CD14-positive monocyte (primary cell): ENCODE measurements at regions not wholly inside any gene's neighbourhood (a gene's known extent, or its start where the extent isn't known, plus 50 kb on each side); places are given as distances from the start of the nearest gene placed in this dataset.

Experiments used
- DNase-seq, 3 donors: peaks; one replicate each; pipeline ENCODE4 v3.0.0-alpha.2; 2011 to 2022
- H2AFZ ChIP-seq: 2 replicates; pipeline ENCODE4 v1.6.0; 2012; ENCODE audit warnings: mild to moderate bottlenecking, low read depth, low read length, inconsistent platforms; ENCODE audit not compliant: insufficient read depth, poor library complexity, severe bottlenecking
- H3K27ac ChIP-seq, 2 donors: 1 replicate in 1 of 2; 2 replicates in 1 of 2; pipeline ENCODE4 v1.5.1; 2012 to 2013; ENCODE audit warnings: low read length in 2 of 2, control low read depth in 1 of 2, inconsistent platforms in 1 of 2, low read depth in 1 of 2, mild to moderate bottlenecking in 1 of 2
- H3K27me3 ChIP-seq, 2 donors: one replicate each; pipeline versions ENCODE4 v1.6.0 to v1.6.1; 2011 to 2013; ENCODE audit warnings: low read length in 2 of 2; ENCODE audit not compliant: control insufficient read depth in 2 of 2, insufficient read depth in 2 of 2
- H3K36me3 ChIP-seq, 2 donors: replicated peaks in 1 of 2; 1 replicate in 1 of 2; 2 replicates in 1 of 2; pipeline versions ENCODE4 v1.5.1 to v1.6.1; 2012 to 2013; ENCODE audit warnings: low read length in 2 of 2, control low read depth in 1 of 2, inconsistent platforms in 1 of 2, mild to moderate bottlenecking in 1 of 2; ENCODE audit not compliant: insufficient read depth in 2 of 2, control insufficient read depth in 1 of 2
- H3K4me1 ChIP-seq, 2 donors: 1 replicate in 1 of 2; 2 replicates in 1 of 2; pipeline versions ENCODE4 v1.5.1 to v1.6.1; 2012 to 2013; ENCODE audit warnings: low read length in 2 of 2, control low read depth in 1 of 2, inconsistent platforms in 1 of 2, mild to moderate bottlenecking in 1 of 2, moderate library complexity in 1 of 2; ENCODE audit not compliant: insufficient read depth in 2 of 2, control insufficient read depth in 1 of 2
- H3K4me2 ChIP-seq: replicated peaks from 2 replicates; pipeline ENCODE3; 2012; ENCODE audit warnings: low read length, moderate library complexity, mild to moderate bottlenecking; ENCODE audit not compliant: poor library complexity, severe bottlenecking; ENCODE audit errors: extremely low read depth
- H3K4me3 ChIP-seq, 3 experiments: fragments of 200-600 bp in 1 of 3; sonication (generic) in 1 of 3; replicated peaks in 1 of 3; 1 replicate in 2 of 3; 2 replicates in 1 of 3; pipeline ENCODE4 v1.5.1; 2011 to 2013; ENCODE audit warnings: low read length in 3 of 3, mild to moderate bottlenecking in 3 of 3, control low read depth in 2 of 3, low read depth in 2 of 3, inconsistent platforms in 1 of 3, moderate library complexity in 1 of 3
- H3K79me2 ChIP-seq: 2 replicates; pipeline ENCODE4 v1.6.0; 2012; ENCODE audit warnings: mild to moderate bottlenecking, control low read depth, inconsistent platforms, low read length, moderate library complexity; ENCODE audit not compliant: insufficient read depth
- H3K9ac ChIP-seq: 2 replicates; pipeline ENCODE4 v1.6.0; 2017; ENCODE audit warnings: low read length, mild to moderate bottlenecking; ENCODE audit not compliant: insufficient read depth, poor library complexity, severe bottlenecking
- H3K9me3 ChIP-seq, 2 donors: replicated peaks in 1 of 2; 1 replicate in 1 of 2; 2 replicates in 1 of 2; pipeline versions ENCODE4 v1.5.1 to v1.6.1; 2012 to 2013; ENCODE audit warnings: low read length in 2 of 2, control low read depth in 1 of 2; ENCODE audit not compliant: control insufficient read depth in 1 of 2, insufficient read depth in 1 of 2
- H4K20me1 ChIP-seq: 2 replicates; pipeline ENCODE4 v1.6.0; 2012; ENCODE audit warnings: mild to moderate bottlenecking, low read length, control low read depth, moderate library complexity; ENCODE audit not compliant: insufficient read depth
- H3K27ac Mint-ChIP-seq, 7 donors: one replicate each; pipeline ENCODE4 v1.8.0; 2020; ENCODE audit warnings: mild to moderate bottlenecking in 7 of 7, mixed read lengths in 7 of 7, moderate library complexity in 6 of 7, inconsistent platforms in 2 of 7
- H3K27me3 Mint-ChIP-seq, 3 donors: one replicate each; pipeline ENCODE4 v1.8.0; 2021 to 2022; ENCODE audit warnings: low read depth in 3 of 3, mild to moderate bottlenecking in 3 of 3, mixed read lengths in 3 of 3, moderate library complexity in 3 of 3, inconsistent platforms in 1 of 3
- H3K36me3 Mint-ChIP-seq, 2 donors: one replicate each; pipeline ENCODE4 v1.8.0; 2020; ENCODE audit warnings: mixed read lengths in 2 of 2, inconsistent platforms in 1 of 2, mild to moderate bottlenecking in 1 of 2
- H3K4me1 Mint-ChIP-seq: one replicate; pipeline ENCODE4 v1.8.0; 2020; ENCODE audit warnings: mild to moderate bottlenecking, mixed read lengths
- H3K4me3 Mint-ChIP-seq, 2 donors: one replicate each; pipeline ENCODE4 v1.8.0; 2020; ENCODE audit warnings: mild to moderate bottlenecking in 2 of 2, mixed read lengths in 2 of 2, moderate library complexity in 1 of 2
- H3K9me3 Mint-ChIP-seq, 7 donors: one replicate each; pipeline ENCODE4 v1.8.0; 2020 to 2022; ENCODE audit warnings: mixed read lengths in 7 of 7, mild to moderate bottlenecking in 6 of 7, moderate library complexity in 6 of 7, inconsistent platforms in 2 of 7
- CTCF ChIP-seq: fragments of 200-600 bp; IDR thresholded peaks from one replicate; pipeline ENCODE4 v1.8.0; 2022; ENCODE audit warnings: antibody characterized with exemption, mild to moderate bottlenecking
- WGBS: methylation state at CpG from one replicate; pipeline ENCODE4 v1.1.5; 2013; ENCODE audit warnings: missing lambda C conversion rate; ENCODE audit not compliant: insufficient coverage; 5-methylcytosine and 5-hydroxymethylcytosine counted together
- intact Hi-C, 2 donors: fragments of 100-400 bp; cut with micrococcal nuclease; formaldehyde crosslinking; loops; one replicate each; pipeline versions ENCODE4 v1.15.0 to v1.15.1; 2023

GRCh38 chr2:145764631-145765030 is 1244.7 kb upstream of the ZEB2 start:
- H3K27me3 Mint-ChIP-seq, result no peaks in the 10 kb centered on the region
- Histone ChIP-seq H3K4me2 (no peak overlapping the region), H3K36me3 (no peaks in the 10 kb centered on the region), H3K27me3 (no peaks in the 10 kb centered on the region), H3K9ac (no peak overlapping the region), H3K27ac (no peak overlapping the region), H3K4me3 (no peak overlapping the region), H3K9me3 (no peaks in the 10 kb centered on the region), H4K20me1 (no peaks in the 10 kb centered on the region), H2AFZ (no peak overlapping the region), H3K4me1 (no peaks in the 10 kb centered on the region), H3K79me2 (no peaks in the 10 kb centered on the region)
- H3K36me3 Mint-ChIP-seq, result no peaks in the 10 kb centered on the region
- H3K4me3 Mint-ChIP-seq, result no peak overlapping the region
- peaks cover 0 to 2% (median 0%) of the 10 kb centered on the region in 7 donors for H3K9me3 Mint-ChIP-seq
- no peak overlapping the region for H3K27ac Mint-ChIP-seq
- TF ChIP-seq CTCF, result no peak
- DNase-seq, result no peak
- intact Hi-C loops, result no loop called here
- no peaks in the 10 kb centered on the region for H3K4me1 Mint-ChIP-seq
- WGBS, result 85% methylated on average over 2 of the region's 6 CpGs

GRCh38 chr2:145760781-145761649 is 1241.1 kb upstream of the ZEB2 start:
- Mint-ChIP-seq H3K27ac (no peak overlapping the region), H3K4me1 (peaks cover 4% of the 10 kb centered on the region), H3K36me3 (no peaks in the 10 kb centered on the region), H3K27me3 (no peaks in the 10 kb centered on the region), H3K4me3 (no peak overlapping the region), H3K9me3 (peaks cover 0 to 2% (median 0%) of the 10 kb centered on the region in 7 donors)
- intact Hi-C loops, result no loop called here
- Histone ChIP-seq H4K20me1 (no peaks in the 10 kb centered on the region), H3K4me3 (no peak overlapping the region), H2AFZ (no peak overlapping the region), H3K36me3 (no peaks in the 10 kb centered on the region), H3K9ac (no peak overlapping the region), H3K4me1 (peaks cover 0 to 6% of the 10 kb centered on the region in 2 donors), H3K9me3 (no peaks in the 10 kb centered on the region), H3K27ac (no peak overlapping the region), H3K79me2 (no peaks in the 10 kb centered on the region), H3K27me3 (no peaks in the 10 kb centered on the region), H3K4me2 (no peak overlapping the region)
- 100% methylated on average over 3 of the region's 4 CpGs for WGBS
- no peak for TF ChIP-seq CTCF
- DNase-seq, result no peak
